ENCODE measurements at regions not wholly inside any gene's neighbourhood (a gene's known extent, or its start where the extent isn't known, plus 50 kb on each side); places are given as distances from the start of the nearest gene placed in this dataset.

- Mint-ChIP-seq H3K9me3 (ENCODE audit: unreplicated experiment) (no peaks in the 10 kb centered on the region), H3K27ac (ENCODE audit: unreplicated experiment) (no peak overlapping the region)
These were observed 368.3 kb upstream of the GJE1 start for GRCh38 chr6:141764388-141764787.

DNA sequence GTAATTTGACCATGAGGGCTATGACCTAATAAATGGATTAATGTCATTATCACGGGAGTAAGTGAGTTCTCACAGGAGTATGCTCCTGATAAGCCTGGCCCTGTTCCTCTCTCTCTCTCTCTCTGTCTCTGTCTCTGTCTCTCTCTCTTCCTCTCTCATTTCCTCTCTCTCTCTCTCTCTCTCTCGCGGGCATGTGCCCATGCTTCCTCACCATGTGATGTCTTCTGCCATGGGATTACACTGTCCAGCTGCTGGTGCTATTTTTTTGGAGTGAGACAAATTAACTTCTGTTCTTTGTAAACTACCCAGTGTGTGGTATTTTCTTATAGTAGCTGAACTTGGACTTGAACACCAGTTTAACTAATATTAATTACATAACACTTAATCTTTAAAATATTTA, 374.3 kb upstream of the GJE1 start:
- no peaks in the 10 kb centered on the region for H3K27me3 ChIP-seq (replicated peaks; ENCODE audit: control insufficient read depth, insufficient read depth, low read length)
- CTCF ChIA-PET, result no interaction called here
- Mint-ChIP-seq H3K36me3 (ENCODE audit: insufficient read depth, unreplicated experiment) (no peaks in the 10 kb centered on the region), H3K27ac (ENCODE audit: unreplicated experiment) (no peak overlapping the region), H3K4me3 (ENCODE audit: unreplicated experiment) (no peak overlapping the region), H3K9me3 (ENCODE audit: unreplicated experiment) (no peaks in the 10 kb centered on the region), H3K4me1 (ENCODE audit: low read depth, unreplicated experiment) (no peaks in the 10 kb centered on the region), H3K27me3 (ENCODE audit: insufficient read depth, unreplicated experiment) (peaks cover 2% of the 10 kb centered on the region)
- no peak for TF ChIP-seq CTCF (IDR thresholded peaks at IDR 0.05; ENCODE audit: insufficient read depth in 1 of 2, low read depth in 1 of 2, low read length in 1 of 2, severe bottlenecking in 1 of 2, unreplicated experiment in 1 of 2)
- POLR2A ChIA-PET, result no interaction called here
- no TSS peak for BruUV-seq (replicated peaks)
- no peaks in the 10 kb centered on the region for H3K36me3 ChIP-seq (ENCODE audit: control insufficient read depth, insufficient read depth, low read length)
- H3K4me1 ChIP-seq, result no peaks in the 10 kb centered on the region
- intact Hi-C loops (cut with micrococcal nuclease; ENCODE audit: unreplicated experiment), result no loop called here
- no peaks in the 10 kb centered on the region for H3K9me3 ChIP-seq
- no peak for DNase-seq
- no peak overlapping the region for H3K4me3 ChIP-seq (ENCODE audit: low read depth, low read length)

More at GRCh38 chr6:141764388-141764787, 368.3 kb upstream of the GJE1 start:
- Histone ChIP-seq H3K4me1 (no peaks in the 10 kb centered on the region), H3K36me3 (ENCODE audit: control insufficient read depth, insufficient read depth, low read length) (no peaks in the 10 kb centered on the region), H3K9me3 (no peaks in the 10 kb centered on the region), H3K4me3 (ENCODE audit: low read depth, low read length) (no peak overlapping the region), H3K27me3 (replicated peaks; ENCODE audit: control insufficient read depth, insufficient read depth, low read length) (no peaks in the 10 kb centered on the region)
- Mint-ChIP-seq H3K4me1 (ENCODE audit: low read depth, unreplicated experiment) (no peaks in the 10 kb centered on the region), H3K27me3 (ENCODE audit: insufficient read depth, unreplicated experiment) (no peaks in the 10 kb centered on the region), H3K36me3 (ENCODE audit: insufficient read depth, unreplicated experiment) (no peaks in the 10 kb centered on the region), H3K4me3 (ENCODE audit: unreplicated experiment) (no peak overlapping the region)
- intact Hi-C loops (cut with micrococcal nuclease; ENCODE audit: unreplicated experiment), result no loop called here
- ChIA-PET CTCF (no interaction called here), POLR2A (no interaction called here)
- BruUV-seq (replicated peaks), result no TSS peak
- DNase-seq, result no peak
- TF ChIP-seq CTCF (IDR thresholded peaks at IDR 0.05; ENCODE audit: insufficient read depth in 1 of 2, low read depth in 1 of 2, low read length in 1 of 2, severe bottlenecking in 1 of 2, unreplicated experiment in 1 of 2), result no peak

DNA sequence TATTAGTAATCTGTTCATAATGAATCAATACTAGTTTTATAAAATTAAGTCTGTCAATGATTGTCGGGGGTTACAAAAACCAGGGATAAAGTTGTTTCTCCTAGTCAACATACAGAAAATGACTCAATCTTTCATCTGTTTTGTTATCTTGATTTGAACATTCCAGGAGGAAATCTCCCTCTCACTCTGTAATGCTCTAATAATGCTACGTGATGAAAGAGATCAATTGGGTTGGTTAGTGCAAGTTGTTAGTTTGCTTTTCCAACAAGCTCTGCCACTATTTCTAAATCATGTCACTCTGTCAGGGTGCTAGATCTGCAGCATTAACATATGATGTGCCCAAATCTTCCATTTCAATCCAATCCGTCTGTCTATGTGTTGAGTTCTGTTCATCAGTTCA, 379.5 kb upstream of the GJE1 start:
- no TSS peak for BruUV-seq (replicated peaks)
- POLR2A ChIA-PET, result no interaction called here
- H3K9me3 ChIP-seq, result no peaks in the 10 kb centered on the region
- no peak for DNase-seq
- no peaks in the 10 kb centered on the region for H3K36me3 Mint-ChIP-seq (ENCODE audit: insufficient read depth, unreplicated experiment)
- H3K4me3 ChIP-seq (ENCODE audit: low read depth, low read length), result no peak overlapping the region
- CTCF ChIA-PET, result no interaction called here
- no peaks in the 10 kb centered on the region for H3K27me3 Mint-ChIP-seq (ENCODE audit: insufficient read depth, unreplicated experiment)
- no peak overlapping the region for H3K4me3 Mint-ChIP-seq (ENCODE audit: unreplicated experiment)
- intact Hi-C loops (cut with micrococcal nuclease; ENCODE audit: unreplicated experiment), result no loop called here
- no peaks in the 10 kb centered on the region for H3K4me1 ChIP-seq
- no peak for TF ChIP-seq CTCF (IDR thresholded peaks at IDR 0.05; ENCODE audit: insufficient read depth in 1 of 2, low read depth in 1 of 2, low read length in 1 of 2, severe bottlenecking in 1 of 2, unreplicated experiment in 1 of 2)
- no peaks in the 10 kb centered on the region for H3K36me3 ChIP-seq (ENCODE audit: control insufficient read depth, insufficient read depth, low read length)
- H3K9me3 Mint-ChIP-seq (ENCODE audit: unreplicated experiment), result no peaks in the 10 kb centered on the region
- H3K4me1 Mint-ChIP-seq (ENCODE audit: low read depth, unreplicated experiment), result no peaks in the 10 kb centered on the region
- H3K27ac Mint-ChIP-seq (ENCODE audit: unreplicated experiment), result no peak overlapping the region
- H3K27me3 ChIP-seq (replicated peaks; ENCODE audit: control insufficient read depth, insufficient read depth, low read length), result no peaks in the 10 kb centered on the region
